A549 (cell line): ENCODE measurements at regions not wholly inside any gene's neighbourhood (a gene's known extent, or its start where the extent isn't known, plus 50 kb on each side); places are given as distances from the start of the nearest gene placed in this dataset.

ENCODE experiments used
- ATAC-seq, 2 experiments: fragments of 200-7000 bp in 1 of 2; fragments of >200 bp in 1 of 2; cut with Nextera tagmentation in 1 of 2; cut with Tn5 transposase in 1 of 2; 3 replicates each; pipeline versions ENCODE4 v1.8.0 to v1.9.1; 2018 to 2020; ENCODE audit warnings: mild to moderate bottlenecking in 1 of 2, moderate library complexity in 1 of 2
- CTCF ChIA-PET: fragments of 300-600 bp; sonication (Branson Sonifier 250); formaldehyde crosslinking; extraction: SDS; loops from one replicate; lab custom pipeline; 2021; ENCODE audit warnings: antibody characterized with exemption, inconsistent platforms; lab: Yijun Ruan, JAX
- POLR2A ChIA-PET: fragments of 350-600 bp; formaldehyde crosslinking; extraction: SDS; loops from one replicate; lab custom pipeline; 2021; ENCODE audit warnings: antibody characterized with exemption, inconsistent platforms; lab: Yijun Ruan, JAX
- DNase-seq, 2 experiments: peaks; one replicate each; pipeline versions ENCODE4 v3.0.0 to v3.0.0-alpha.2; 2011 to 2016; ENCODE audit warnings: low read depth in 1 of 2, low spot score in 1 of 2
- FAIRE-seq: peaks from 2 replicates; lab custom pipeline; 2011; peaks lifted over from hg19 to GRCh38; lab: Jason Lieb, UNC
- H3K27ac ChIP-seq, 2 experiments: fragments of >200 bp; sonication (Bioruptor Twin); formaldehyde crosslinking; 3 replicates each; pipeline ENCODE4 v1.5.1; 2016 to 2017
- H3K4me1 ChIP-seq: fragments of >200 bp; sonication (Bioruptor Twin); formaldehyde crosslinking; 3 replicates; pipeline ENCODE4 v1.6.1; 2016
- H3K4me2 ChIP-seq: fragments of >200 bp; sonication (Bioruptor Twin); formaldehyde crosslinking; 3 replicates; pipeline ENCODE4 v1.6.1; 2016
- H3K4me3 ChIP-seq: fragments of >200 bp; sonication (Bioruptor Twin); formaldehyde crosslinking; 3 replicates; pipeline ENCODE4 v1.5.1; 2016
- H3K9me3 ChIP-seq: fragments of >200 bp; sonication (Bioruptor Twin); formaldehyde crosslinking; 3 replicates; pipeline ENCODE4 v1.6.1; 2016
- BCL3 ChIP-seq: fragments of >200 bp; sonication (Bioruptor Twin); formaldehyde crosslinking; IDR thresholded peaks from 3 replicates; pipeline ENCODE4 v1.6.1; 2016
- CBX8 ChIP-seq: fragments of 200-600 bp; sonication (generic); IDR thresholded peaks from 2 replicates; pipeline ENCODE4 v1.6.1; 2016
- CHD4 ChIP-seq: fragments of 200-600 bp; sonication (generic); IDR thresholded peaks from 2 replicates; pipeline ENCODE4 v1.6.1; 2016; ENCODE audit warnings: antibody characterized with exemption, mild to moderate bottlenecking, borderline replicate concordance
- EHF ChIP-seq: fragments of 250-450 bp; sonication (Bioruptor Pico); IDR thresholded peaks from 2 replicates; pipeline ENCODE4 v1.5.0; 2020; ENCODE audit warnings: mild to moderate bottlenecking
- EHMT2 ChIP-seq: fragments of 200-600 bp; sonication (generic); IDR thresholded peaks from 2 replicates; pipeline ENCODE4 v1.6.1; 2016; ENCODE audit warnings: antibody characterized with exemption, low read depth, mild to moderate bottlenecking, moderate library complexity
- ESRRA ChIP-seq: fragments of 150-350 bp; IDR thresholded peaks from 2 replicates; pipeline ENCODE4 v1.6.1; 2014; ENCODE audit warnings: mild to moderate bottlenecking, low read length, borderline replicate concordance
- FOSL2 ChIP-seq, 2 experiments: fragments of 450-650 bp in 1 of 2; fragments of >200 bp in 1 of 2; sonication (Bioruptor Twin) in 1 of 2; formaldehyde crosslinking; IDR thresholded peaks; 2 replicates each; pipeline versions ENCODE4 v1.5.0 to v1.6.1; 2016 to 2020; ENCODE audit warnings: mild to moderate bottlenecking in 1 of 2, moderate library complexity in 1 of 2
- FOXS1 ChIP-seq: fragments of 250-450 bp; sonication (Bioruptor Pico); IDR thresholded peaks from 2 replicates; pipeline ENCODE4 v1.5.0; 2020; ENCODE audit warnings: mild to moderate bottlenecking, moderate library complexity
- GATA3 ChIP-seq: IDR thresholded peaks from 2 replicates; pipeline ENCODE4 v1.6.1; 2012; ENCODE audit warnings: borderline replicate concordance
- HDAC2 ChIP-seq: fragments of 200-600 bp; sonication (generic); IDR thresholded peaks from 2 replicates; pipeline ENCODE4 v1.6.1; 2016
- HEYL ChIP-seq: fragments of 250-450 bp; sonication (Bioruptor Pico); IDR thresholded peaks from 2 replicates; pipeline ENCODE4 v1.8.0; 2021; ENCODE audit warnings: mild to moderate bottlenecking, moderate library complexity
- HOXA7 ChIP-seq: fragments of 250-450 bp; sonication (Bioruptor Pico); IDR thresholded peaks from 2 replicates; pipeline ENCODE4 v1.5.0; 2020; ENCODE audit warnings: mild to moderate bottlenecking, moderate library complexity
- HOXB13 ChIP-seq: fragments of 250-450 bp; sonication (Bioruptor Pico); IDR thresholded peaks from 2 replicates; pipeline ENCODE4 v1.5.0; 2020; ENCODE audit warnings: low read depth, mild to moderate bottlenecking, moderate library complexity
- JUNB ChIP-seq: fragments of >200 bp; sonication (Bioruptor Twin); formaldehyde crosslinking; IDR thresholded peaks from 2 replicates; pipeline ENCODE4 v1.6.1; 2016
- KDM5A ChIP-seq: fragments of 200-600 bp; sonication (generic); IDR thresholded peaks from 2 replicates; pipeline ENCODE4 v1.6.1; 2016; ENCODE audit warnings: antibody characterized with exemption, mild to moderate bottlenecking
- MAFK ChIP-seq: fragments of 450-650 bp; IDR thresholded peaks from 2 replicates; pipeline ENCODE4 v1.6.1; 2014; ENCODE audit not compliant: partially characterized antibody
- MAX ChIP-seq: IDR thresholded peaks from 2 replicates; pipeline ENCODE4 v1.6.1; 2012
- MAZ ChIP-seq: fragments of 150-350 bp; IDR thresholded peaks from 2 replicates; pipeline ENCODE4 v1.6.1; 2014; ENCODE audit warnings: antibody characterized with exemption, low read depth, low read length, borderline replicate concordance
- NR3C1 ChIP-seq: fragments of >200 bp; sonication (Bioruptor Twin); formaldehyde crosslinking; IDR thresholded peaks from 3 replicates; pipeline ENCODE4 v1.6.1; 2017
- PHF8 ChIP-seq: fragments of 200-600 bp; sonication (generic); IDR thresholded peaks from 2 replicates; pipeline ENCODE4 v1.6.1; 2016; ENCODE audit warnings: low read depth, mild to moderate bottlenecking, antibody characterized with exemption, moderate library complexity, borderline replicate concordance
- POLR2A ChIP-seq: IDR thresholded peaks from 2 replicates; pipeline ENCODE4 v1.6.1; 2012; ENCODE audit warnings: mild to moderate bottlenecking, low read length
- RAD21 ChIP-seq, 2 experiments: fragments of >200 bp in 1 of 2; sonication (Bioruptor Twin) in 1 of 2; formaldehyde crosslinking in 1 of 2; IDR thresholded peaks in 1 of 2; conservative IDR thresholded peaks in 1 of 2; 2 replicates in 1 of 2; 3 replicates in 1 of 2; pipeline ENCODE4 v1.6.1; 2012 to 2018; ENCODE audit warnings: inconsistent platforms in 1 of 2
- RCOR1 ChIP-seq: fragments of 150-350 bp; IDR thresholded peaks from 2 replicates; pipeline ENCODE4 v1.6.1; 2014; ENCODE audit warnings: antibody characterized with exemption, low read length, low read depth
- RNF2 ChIP-seq: fragments of 200-600 bp; sonication (generic); IDR thresholded peaks from 2 replicates; pipeline ENCODE4 v1.6.1; 2016; ENCODE audit warnings: low read depth, mild to moderate bottlenecking, antibody characterized with exemption, moderate library complexity, borderline replicate concordance
- SMC3 ChIP-seq: fragments of >200 bp; sonication (Bioruptor Twin); formaldehyde crosslinking; IDR thresholded peaks from 3 replicates; pipeline ENCODE4 v1.6.1; 2018; ENCODE audit warnings: inconsistent platforms
- SREBF2 ChIP-seq: fragments of 450-650 bp; IDR thresholded peaks from 2 replicates; pipeline ENCODE4 v1.6.1; 2014; ENCODE audit warnings: mild to moderate bottlenecking, moderate library complexity
- TFCP2L1 ChIP-seq: fragments of 250-450 bp; sonication (Bioruptor Pico); IDR thresholded peaks from 2 replicates; pipeline ENCODE4 v1.5.0; 2021; ENCODE audit warnings: mild to moderate bottlenecking
- TP53 ChIP-seq: fragments of 250-450 bp; sonication (Bioruptor Pico); IDR thresholded peaks from 2 replicates; pipeline ENCODE4 v1.5.0; 2021; ENCODE audit warnings: mild to moderate bottlenecking, moderate library complexity
- ZFP36 ChIP-seq: fragments of 450-650 bp; IDR thresholded peaks from 2 replicates; pipeline ENCODE4 v1.6.1; 2014; ENCODE audit warnings: borderline replicate concordance; ENCODE audit not compliant: partially characterized antibody
- ZNF302 ChIP-seq: fragments of 250-450 bp; sonication (Bioruptor Pico); IDR thresholded peaks from 2 replicates; pipeline ENCODE4 v1.9.0; 2021; ENCODE audit warnings: inconsistent platforms, mild to moderate bottlenecking, moderate library complexity
- ZSCAN20 ChIP-seq: fragments of 250-450 bp; sonication (Bioruptor Pico); IDR thresholded peaks from 2 replicates; pipeline ENCODE4 v1.8.0; 2022; ENCODE audit warnings: mild to moderate bottlenecking, moderate library complexity
- WGBS: methylation state at CpG from one replicate; pipeline ENCODE4 v1.1.6; 2017; ENCODE audit errors: missing lambda C conversion rate; 5-methylcytosine and 5-hydroxymethylcytosine counted together
- TF ChIP-seq, protein P1 (sequence below): IDR thresholded peaks from 2 replicates; pipeline ENCODE4 v1.6.1; 2012
- TF ChIP-seq, protein P2 (sequence below): fragments of 150-350 bp; IDR thresholded peaks from 2 replicates; pipeline ENCODE4 v1.6.1; 2014; ENCODE audit warnings: low read depth, mild to moderate bottlenecking, low read length

- Histone ChIP-seq H3K4me1 (peaks cover 6% of the 10 kb centered on the region), H3K4me2 (no peak overlapping the region), H3K9me3 (no peaks in the 10 kb centered on the region), H3K27ac (no peak overlapping the region), H3K4me3 (no peak overlapping the region)
- no peak for DNase-seq
- no peak for TF ChIP-seq NR3C1
- TF ChIP-seq PHF8, result no peak
- TF ChIP-seq EHF, result no peak
- no peak for FAIRE-seq
- CTCF ChIA-PET, result interaction anchor here (0.7 to 2.9 kb wide), 8 partner anchors 12 to 408 kb away, joined by 3 to 10 read pairs (median 3); no protein-coding TSS in a partner anchor
- 81% methylated on average over 3 of the region's 3 CpGs for WGBS
- ATAC-seq, result no peak
- POLR2A ChIA-PET, result no interaction called here
Observed at GRCh38 chr5:74310386-74310785, 330.1 kb downstream of the ENC1 start.

GRCh38 chr5:74309050-74309449 is 331.5 kb downstream of the ENC1 start:
- DNase-seq (no peak), ATAC-seq (no peak), FAIRE-seq (no peak)
- Histone ChIP-seq H3K4me3 (no peak overlapping the region), H3K4me2 (no peak overlapping the region), H3K27ac (no peak overlapping the region), H3K4me1 (no peaks in the 10 kb centered on the region), H3K9me3 (no peaks in the 10 kb centered on the region)
- CTCF ChIA-PET, result interaction anchor here (0.8 to 2.9 kb wide), 4 partner anchors 12 to 407 kb away, joined by 3 to 10 read pairs (median 4); no protein-coding TSS in a partner anchor
- POLR2A ChIA-PET, result no interaction called here
- TF ChIP-seq POLR2A, result no peak
- no peak for TF ChIP-seq ZNF302 (CRISPR knock-in tag)
- no peak for TF ChIP-seq HEYL (CRISPR knock-in tag)
- TF ChIP-seq NR3C1, result no peak
- TF ChIP-seq SMC3, result no peak
- TF ChIP-seq HDAC2, result no peak
- TF ChIP-seq GATA3, result no peak
- TF ChIP-seq, protein P1, sequence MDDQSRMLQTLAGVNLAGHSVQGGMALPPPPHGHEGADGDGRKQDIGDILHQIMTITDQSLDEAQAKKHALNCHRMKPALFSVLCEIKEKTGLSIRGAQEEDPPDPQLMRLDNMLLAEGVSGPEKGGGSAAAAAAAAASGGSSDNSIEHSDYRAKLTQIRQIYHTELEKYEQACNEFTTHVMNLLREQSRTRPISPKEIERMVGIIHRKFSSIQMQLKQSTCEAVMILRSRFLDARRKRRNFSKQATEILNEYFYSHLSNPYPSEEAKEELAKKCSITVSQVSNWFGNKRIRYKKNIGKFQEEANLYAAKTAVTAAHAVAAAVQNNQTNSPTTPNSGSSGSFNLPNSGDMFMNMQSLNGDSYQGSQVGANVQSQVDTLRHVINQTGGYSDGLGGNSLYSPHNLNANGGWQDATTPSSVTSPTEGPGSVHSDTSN, result no peak
- no peak for TF ChIP-seq RNF2
- no peak for TF ChIP-seq CHD4
- no peak for TF ChIP-seq HOXA7 (CRISPR knock-in tag)
- no peak for TF ChIP-seq ZFP36
- TF ChIP-seq HOXB13 (CRISPR knock-in tag), result no peak
- no peak for TF ChIP-seq ZSCAN20 (CRISPR knock-in tag)
- TF ChIP-seq FOXS1 (CRISPR knock-in tag), result no peak
- TF ChIP-seq RAD21 (conservative IDR thresholded peaks at IDR 0.05 in 1 of 2, IDR thresholded peaks at IDR 0.05 in 1 of 2), result no peak
- no peak for TF ChIP-seq EHMT2
- TF ChIP-seq, protein P2, sequence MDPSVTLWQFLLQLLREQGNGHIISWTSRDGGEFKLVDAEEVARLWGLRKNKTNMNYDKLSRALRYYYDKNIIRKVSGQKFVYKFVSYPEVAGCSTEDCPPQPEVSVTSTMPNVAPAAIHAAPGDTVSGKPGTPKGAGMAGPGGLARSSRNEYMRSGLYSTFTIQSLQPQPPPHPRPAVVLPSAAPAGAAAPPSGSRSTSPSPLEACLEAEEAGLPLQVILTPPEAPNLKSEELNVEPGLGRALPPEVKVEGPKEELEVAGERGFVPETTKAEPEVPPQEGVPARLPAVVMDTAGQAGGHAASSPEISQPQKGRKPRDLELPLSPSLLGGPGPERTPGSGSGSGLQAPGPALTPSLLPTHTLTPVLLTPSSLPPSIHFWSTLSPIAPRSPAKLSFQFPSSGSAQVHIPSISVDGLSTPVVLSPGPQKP, result no peak
- TF ChIP-seq PHF8, result no peak
- TF ChIP-seq ESRRA, result no peak

- ChIA-PET CTCF (no interaction called here), POLR2A (no interaction called here)
- no peaks in the 10 kb centered on the region for H3K9me3 ChIP-seq
- no peaks in the 10 kb centered on the region for H3K4me1 ChIP-seq
- ATAC-seq, result no peak
- 27% methylated on average over 2 of the region's 2 CpGs for WGBS
- DNase-seq, result no peak
- no peak overlapping the region for H3K4me2 ChIP-seq
- TF ChIP-seq, protein P2, result no peak
- TF ChIP-seq TP53 (no peak), HOXB13 (CRISPR knock-in tag) (no peak), RCOR1 (no peak), JUNB (no peak), CBX8 (no peak), BCL3 (no peak), MAFK (no peak), TFCP2L1 (CRISPR knock-in tag) (no peak), HOXA7 (CRISPR knock-in tag) (no peak), MAZ (no peak), POLR2A (no peak), PHF8 (no peak), FOSL2 (IDR thresholded peaks at IDR 0.05) (no peak), FOSL2 (CRISPR knock-in tag; IDR thresholded peaks at IDR 0.05) (no peak), SREBF2 (no peak), MAX (no peak), KDM5A (no peak), EHF (no peak)
- H3K4me3 ChIP-seq, result no peak overlapping the region
- FAIRE-seq, result no peak
- H3K27ac ChIP-seq, result no peak overlapping the region
Observed at GRCh38 chr5:74306845-74307244, 333.7 kb downstream of the ENC1 start.
